ENCODE measurements at regions not wholly inside any gene's neighbourhood (a gene's known extent, or its start where the extent isn't known, plus 50 kb on each side); places are given as distances from the start of the nearest gene placed in this dataset.
A peak's percentile ranks its signal among the peaks of the same experiment; 100 is the strongest.

- H3K9me2 ChIP-seq (ENCODE audit: insufficient read depth, low read length): no peaks in the 10 kb centered on the region
- no peaks in the 10 kb centered on the region for H3F3A ChIP-seq (ENCODE audit: insufficient read depth, low read length, poor library complexity, severe bottlenecking)
- H4K20me1 ChIP-seq (ENCODE audit: insufficient read depth): no peaks in the 10 kb centered on the region
- no peaks in the 10 kb centered on the region for H3K36me3 ChIP-seq (ENCODE audit: insufficient read depth, low read length)
- H3K9me3 ChIP-seq (ENCODE audit: low read length): no peaks in the 10 kb centered on the region
- H2AFZ ChIP-seq (ENCODE audit: low read depth, low read length): no peak overlapping the region
- no peak overlapping the region for H3K4me2 ChIP-seq (ENCODE audit: low read length)
- no peak overlapping the region for H3K27ac ChIP-seq (ENCODE audit: low read length)
- H3K4me3 ChIP-seq (ENCODE audit: low read length): no peak overlapping the region
- H3K9ac ChIP-seq (ENCODE audit: low read length): no peak overlapping the region
- H3K27me3 ChIP-seq (ENCODE audit: insufficient read depth, low read depth, low read length): no peaks in the 10 kb centered on the region
- TF ChIP-seq RAD21 (conservative IDR thresholded peaks at IDR 0.05) (peak; percentile 80), POLR2AphosphoS5 (IDR thresholded peaks at IDR 0.05) (no peak), SMC3 (conservative IDR thresholded peaks at IDR 0.05; ENCODE audit: poor library complexity) (peak; percentile 81), CTCF (IDR thresholded peaks at IDR 0.05; ENCODE audit: poor library complexity, severe bottlenecking) (peak; percentile 76), EP300 (conservative IDR thresholded peaks at IDR 0.05; ENCODE audit: poor library complexity, severe bottlenecking) (no peak), REST (IDR thresholded peaks at IDR 0.05; ENCODE audit: borderline replicate concordance) (no peak), TAF1 (IDR thresholded peaks at IDR 0.05; ENCODE audit: low read depth) (no peak), EZH2 (IDR thresholded peaks at IDR 0.05; ENCODE audit: borderline replicate concordance, insufficient read depth, low read length, poor library complexity, severe bottlenecking) (no peak), MXI1 (conservative IDR thresholded peaks at IDR 0.05; ENCODE audit: poor library complexity, severe bottlenecking) (no peak)
- H3K79me2 ChIP-seq (replicated peaks; ENCODE audit: insufficient read depth, low read length): no peaks in the 10 kb centered on the region
Observed at GRCh38 chr7:153381275-153382040, 621.9 kb downstream of the ACTR3B start.

GRCh38 chr7:153382641-153383101 lies 623.1 kb downstream of the ACTR3B start:
- Histone ChIP-seq H3K9me3 (ENCODE audit: low read length) (no peaks in the 10 kb centered on the region), H3F3A (ENCODE audit: insufficient read depth, low read length, poor library complexity, severe bottlenecking) (no peaks in the 10 kb centered on the region), H3K9me2 (ENCODE audit: insufficient read depth, low read length) (no peaks in the 10 kb centered on the region), H3K79me2 (replicated peaks; ENCODE audit: insufficient read depth, low read length) (no peaks in the 10 kb centered on the region), H3K9ac (ENCODE audit: low read length) (no peak overlapping the region), H4K20me1 (ENCODE audit: insufficient read depth) (no peaks in the 10 kb centered on the region), H3K27me3 (ENCODE audit: insufficient read depth, low read depth, low read length) (no peaks in the 10 kb centered on the region), H3K36me3 (ENCODE audit: insufficient read depth, low read length) (no peaks in the 10 kb centered on the region), H2AFZ (ENCODE audit: low read depth, low read length) (no peak overlapping the region), H3K4me3 (ENCODE audit: low read length) (no peak overlapping the region), H3K4me2 (ENCODE audit: low read length) (no peak overlapping the region), H3K27ac (ENCODE audit: low read length) (no peak overlapping the region)
- TF ChIP-seq EZH2 (IDR thresholded peaks at IDR 0.05; ENCODE audit: borderline replicate concordance, insufficient read depth, low read length, poor library complexity, severe bottlenecking): no peak
- TF ChIP-seq TAF1 (IDR thresholded peaks at IDR 0.05; ENCODE audit: low read depth): no peak
- no peak for TF ChIP-seq EP300 (conservative IDR thresholded peaks at IDR 0.05; ENCODE audit: poor library complexity, severe bottlenecking)
